Adrenal gland (tissue), 5 donors: ENCODE measurements at regions not wholly inside any gene's neighbourhood (a gene's known extent, or its start where the extent isn't known, plus 50 kb on each side); places are given as distances from the start of the nearest gene placed in this dataset.

ENCODE experiments used
- CTCF ChIP-seq, 6 experiments: fragments of 450-650 bp in 4 of 6; fragments of 200-600 bp in 2 of 6; sonication (generic) in 1 of 6; IDR thresholded peaks; 1 replicate in 5 of 6; 2 replicates in 1 of 6; pipeline versions ENCODE4 v1.5.1 to v1.8.0; 2016 to 2021; ENCODE audit warnings: antibody characterized with exemption in 6 of 6, mild to moderate bottlenecking in 2 of 6, moderate library complexity in 1 of 6
- POLR2A ChIP-seq, 2 donors: fragments of 450-650 bp; IDR thresholded peaks; one replicate each; pipeline ENCODE4 v1.6.1; 2017; ENCODE audit warnings: antibody characterized with exemption in 2 of 2, mild to moderate bottlenecking in 2 of 2, moderate library complexity in 1 of 2
- donor health status: DM: no; HTN: no; CAD: no.

- no peak for TF ChIP-seq CTCF (IDR thresholded peaks at IDR 0.05)
- TF ChIP-seq POLR2A (IDR thresholded peaks at IDR 0.05), result no peak
These were observed 78.5 kb downstream of the VCPKMT start for GRCh38 chr14:50037852-50038251.
